ENCODE measurements at regions not wholly inside any gene's neighbourhood (a gene's known extent, or its start where the extent isn't known, plus 50 kb on each side); places are given as distances from the start of the nearest gene placed in this dataset.
"Not testable (repeated sequence)": the region's sequence is repeated elsewhere in the genome, so short reads cannot be mapped to it uniquely, and the experiment has no call there.

DNA sequence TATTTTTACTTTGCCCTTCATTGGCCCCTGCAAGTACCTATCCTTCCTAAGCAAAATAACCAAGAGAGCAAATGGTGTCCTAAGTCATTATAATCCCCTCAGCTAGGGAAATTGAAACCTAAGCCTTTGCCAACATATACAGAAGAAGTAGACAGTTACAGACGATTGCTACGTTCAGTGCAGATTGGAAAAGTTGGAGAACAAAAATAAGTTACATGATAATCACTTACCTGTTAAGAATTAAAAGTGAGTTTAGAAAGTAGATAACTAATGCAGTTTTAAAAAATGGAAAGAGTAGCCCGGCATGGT, 244.8 kb downstream of the MPDZ start:
- H3K9me3 ChIP-seq (ENCODE audit: insufficient read depth, low read length): no peaks in the 10 kb centered on the region
- H3K4me1 ChIP-seq (ENCODE audit: insufficient read depth, insufficient read length): no peaks in the 10 kb centered on the region
- H3K4me3 ChIP-seq (ENCODE audit: insufficient read length, low read depth): no peak overlapping the region
- no peak for TF ChIP-seq ZNF274 (IDR thresholded peaks at IDR 0.05; ENCODE audit: low read depth, low read length)
- TF ChIP-seq YY1 (IDR thresholded peaks at IDR 0.05; ENCODE audit: insufficient read depth, insufficient read length): no peak
- no peak for TF ChIP-seq SUZ12 (IDR thresholded peaks at IDR 0.05; ENCODE audit: extremely low read depth, insufficient read depth, insufficient read length)
- H3K36me3 ChIP-seq (ENCODE audit: insufficient read depth, insufficient read length, low read length): no peaks in the 10 kb centered on the region
- no peak overlapping the region for H3K9ac ChIP-seq (ENCODE audit: insufficient read length, low read depth)
- H3K27me3 ChIP-seq (ENCODE audit: insufficient read depth, insufficient read length): no peaks in the 10 kb centered on the region
- DNase-seq (ENCODE audit: low read depth, low spot score): no peak

DNA sequence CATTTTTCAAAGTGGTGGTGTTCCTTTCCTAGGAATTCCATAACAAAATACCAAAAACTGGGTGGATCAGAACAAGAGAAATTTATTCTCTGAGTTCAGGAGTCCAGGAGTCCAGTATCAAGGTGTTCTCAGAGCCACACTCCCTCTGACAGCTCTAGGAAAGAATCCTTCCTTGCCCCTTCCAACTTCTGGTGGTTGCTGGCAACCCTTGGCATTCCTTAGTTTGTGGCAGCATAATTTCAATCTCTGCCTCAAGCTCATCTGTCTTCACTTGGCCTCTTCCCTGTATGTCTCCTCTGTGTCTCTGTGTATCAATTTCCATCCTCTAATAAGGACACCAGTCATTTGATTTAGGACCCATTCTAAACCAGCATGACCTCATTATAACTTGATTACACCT, 243.7 kb downstream of the MPDZ start:
- DNase-seq (ENCODE audit: low read depth, low spot score): no peak
- Histone ChIP-seq H3K27me3 (ENCODE audit: insufficient read depth, insufficient read length) (no peaks in the 10 kb centered on the region), H3K4me3 (ENCODE audit: insufficient read length, low read depth) (no peak overlapping the region), H3K9me3 (ENCODE audit: insufficient read depth, low read length) (no peaks in the 10 kb centered on the region), H3K9ac (ENCODE audit: insufficient read length, low read depth) (no peak overlapping the region), H3K36me3 (ENCODE audit: insufficient read depth, insufficient read length, low read length) (no peaks in the 10 kb centered on the region), H3K4me1 (ENCODE audit: insufficient read depth, insufficient read length) (no peaks in the 10 kb centered on the region)
- TF ChIP-seq SUZ12 (IDR thresholded peaks at IDR 0.05; ENCODE audit: extremely low read depth, insufficient read depth, insufficient read length): no peak
- no peak for TF ChIP-seq ZNF274 (IDR thresholded peaks at IDR 0.05; ENCODE audit: low read depth, low read length)
- TF ChIP-seq YY1 (IDR thresholded peaks at IDR 0.05; ENCODE audit: insufficient read depth, insufficient read length): no peak

GRCh38 chr9:13037808-13038207, 241.7 kb downstream of the MPDZ start:
- H3K36me3 ChIP-seq (ENCODE audit: insufficient read depth, insufficient read length, low read length); H3K9ac ChIP-seq (ENCODE audit: insufficient read length, low read depth); H3K27me3 ChIP-seq (ENCODE audit: insufficient read depth, insufficient read length); H3K4me1 ChIP-seq (ENCODE audit: insufficient read depth, insufficient read length); H3K9me3 ChIP-seq (ENCODE audit: insufficient read depth, low read length); DNase-seq (ENCODE audit: low read depth, low spot score); H3K4me3 ChIP-seq (ENCODE audit: insufficient read length, low read depth): not testable (repeated sequence)

DNA sequence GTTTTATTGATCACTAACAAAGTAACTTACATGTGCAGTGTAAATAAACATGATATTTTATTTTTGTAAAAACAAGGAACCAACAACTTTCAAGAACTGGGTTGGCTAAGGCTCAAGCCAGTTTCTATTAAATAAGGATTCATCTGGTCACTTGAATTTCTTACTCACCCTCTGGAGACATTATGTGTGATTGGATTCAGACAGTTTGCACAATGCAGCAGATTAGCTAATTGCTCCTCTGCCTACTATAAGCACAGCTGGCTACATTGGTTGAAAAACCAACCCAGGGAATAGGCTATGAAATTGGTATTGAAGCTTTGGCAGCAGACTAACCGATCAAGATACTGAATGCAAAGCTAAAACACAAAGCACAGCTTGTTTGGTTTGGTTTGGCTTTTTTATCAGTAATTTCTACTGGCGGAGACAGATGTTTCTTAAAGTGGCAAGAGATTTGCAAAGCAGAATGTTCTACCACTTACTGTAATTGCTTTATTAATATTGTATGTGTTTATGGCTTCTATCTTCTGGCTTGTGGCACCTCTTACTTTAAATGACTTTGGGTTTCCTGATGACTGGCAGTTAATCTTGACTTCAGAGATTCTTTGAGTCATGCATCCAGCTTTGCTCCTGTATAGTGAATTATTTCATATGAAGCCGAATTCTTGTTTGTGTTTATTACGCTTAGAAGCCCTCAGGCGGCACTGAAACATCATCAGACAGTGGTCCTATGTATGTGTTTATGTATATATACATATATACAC, 231.5 kb downstream of the MPDZ start:
- Histone ChIP-seq H3K4me3 (ENCODE audit: insufficient read length, low read depth) (no peak overlapping the region), H3K27me3 (ENCODE audit: insufficient read depth, insufficient read length) (no peaks in the 10 kb centered on the region), H3K4me1 (ENCODE audit: insufficient read depth, insufficient read length) (no peaks in the 10 kb centered on the region), H3K9ac (ENCODE audit: insufficient read length, low read depth) (no peak overlapping the region), H3K9me3 (ENCODE audit: insufficient read depth, low read length) (no peaks in the 10 kb centered on the region), H3K36me3 (ENCODE audit: insufficient read depth, insufficient read length, low read length) (no peaks in the 10 kb centered on the region)
- TF ChIP-seq YY1 (IDR thresholded peaks at IDR 0.05; ENCODE audit: insufficient read depth, insufficient read length): no peak
- no peak for TF ChIP-seq ZNF274 (IDR thresholded peaks at IDR 0.05; ENCODE audit: low read depth, low read length)
- no peak for TF ChIP-seq SUZ12 (IDR thresholded peaks at IDR 0.05; ENCODE audit: extremely low read depth, insufficient read depth, insufficient read length)
- DNase-seq (ENCODE audit: low read depth, low spot score): no peak

- Histone ChIP-seq H3K9me3 (ENCODE audit: insufficient read depth, low read length) (no peaks in the 10 kb centered on the region), H3K27me3 (ENCODE audit: insufficient read depth, insufficient read length) (no peaks in the 10 kb centered on the region), H3K36me3 (ENCODE audit: insufficient read depth, insufficient read length, low read length) (no peaks in the 10 kb centered on the region), H3K9ac (ENCODE audit: insufficient read length, low read depth) (no peak overlapping the region), H3K4me3 (ENCODE audit: insufficient read length, low read depth) (no peak overlapping the region), H3K4me1 (ENCODE audit: insufficient read depth, insufficient read length) (no peaks in the 10 kb centered on the region)
- no peak for DNase-seq (ENCODE audit: low read depth, low spot score)
- TF ChIP-seq YY1 (IDR thresholded peaks at IDR 0.05; ENCODE audit: insufficient read depth, insufficient read length) (no peak), ZNF274 (IDR thresholded peaks at IDR 0.05; ENCODE audit: low read depth, low read length) (no peak), SUZ12 (IDR thresholded peaks at IDR 0.05; ENCODE audit: extremely low read depth, insufficient read depth, insufficient read length) (no peak)
Observed at GRCh38 chr9:13049223-13049622, 230.3 kb downstream of the MPDZ start.

- no peaks in the 10 kb centered on the region for H3K36me3 ChIP-seq (ENCODE audit: insufficient read depth, insufficient read length, low read length)
- H3K27me3 ChIP-seq (ENCODE audit: insufficient read depth, insufficient read length): no peaks in the 10 kb centered on the region
- TF ChIP-seq SUZ12 (IDR thresholded peaks at IDR 0.05; ENCODE audit: extremely low read depth, insufficient read depth, insufficient read length) (no peak), ZNF274 (IDR thresholded peaks at IDR 0.05; ENCODE audit: low read depth, low read length) (no peak), YY1 (IDR thresholded peaks at IDR 0.05; ENCODE audit: insufficient read depth, insufficient read length) (no peak)
- H3K9ac ChIP-seq (ENCODE audit: insufficient read length, low read depth): no peak overlapping the region
- no peaks in the 10 kb centered on the region; the same call in 1 of the 2 replicates for H3K9me3 ChIP-seq (ENCODE audit: insufficient read depth, low read length)
- H3K4me3 ChIP-seq (ENCODE audit: insufficient read length, low read depth): no peak overlapping the region
- no peaks in the 10 kb centered on the region for H3K4me1 ChIP-seq (ENCODE audit: insufficient read depth, insufficient read length)
- no peak for DNase-seq (ENCODE audit: low read depth, low spot score)
Observed at GRCh38 chr9:13053504-13053903, 226.0 kb downstream of the MPDZ start.

DNA sequence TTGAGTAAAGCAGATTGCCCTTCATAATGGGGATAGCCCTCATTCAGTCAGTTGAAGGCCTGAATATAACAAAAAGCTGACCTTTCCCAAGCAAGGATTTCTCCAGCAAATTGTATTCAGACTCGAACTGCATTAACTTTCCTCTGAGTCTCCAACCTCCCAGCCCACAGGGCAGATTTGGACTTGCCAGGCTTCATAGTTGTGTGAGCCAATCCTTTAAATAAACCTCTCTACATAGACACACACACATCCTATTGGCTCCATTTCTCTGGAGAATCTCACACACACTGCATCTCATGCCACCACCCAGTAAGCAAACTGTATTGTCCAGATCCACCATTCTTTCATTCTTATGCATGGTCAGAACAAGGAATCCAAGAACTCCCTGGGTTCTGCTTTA, 225.1 kb downstream of the MPDZ start:
- no peak for DNase-seq (ENCODE audit: low read depth, low spot score)
- Histone ChIP-seq H3K4me3 (ENCODE audit: insufficient read length, low read depth) (no peak overlapping the region), H3K36me3 (ENCODE audit: insufficient read depth, insufficient read length, low read length) (no peaks in the 10 kb centered on the region), H3K27me3 (ENCODE audit: insufficient read depth, insufficient read length) (no peaks in the 10 kb centered on the region), H3K9ac (ENCODE audit: insufficient read length, low read depth) (no peak overlapping the region), H3K9me3 (ENCODE audit: insufficient read depth, low read length) (no peaks in the 10 kb centered on the region; the same call in 1 of the 2 replicates), H3K4me1 (ENCODE audit: insufficient read depth, insufficient read length) (no peaks in the 10 kb centered on the region)
- TF ChIP-seq ZNF274 (IDR thresholded peaks at IDR 0.05; ENCODE audit: low read depth, low read length): no peak
- TF ChIP-seq SUZ12 (IDR thresholded peaks at IDR 0.05; ENCODE audit: extremely low read depth, insufficient read depth, insufficient read length): no peak
- no peak for TF ChIP-seq YY1 (IDR thresholded peaks at IDR 0.05; ENCODE audit: insufficient read depth, insufficient read length)
